Activated CD8-positive, alpha-beta T cell treated with anti-CD3 and anti-CD28 coated beads for 36 hours (primary cell): ENCODE measurements at regions not wholly inside any gene's neighbourhood (a gene's known extent, or its start where the extent isn't known, plus 50 kb on each side); places are given as distances from the start of the nearest gene placed in this dataset.

Experiments used
- ATAC-seq: fragments of 200-7000 bp; cut with Tn5 transposase; one replicate; pipeline ENCODE4 v1.10.0; 2021; ENCODE audit warnings: mild to moderate bottlenecking, moderate library complexity
- CTCF ChIA-PET: fragments of 350-600 bp; sonication (Branson Sonifier 250); formaldehyde crosslinking; loops from one replicate; lab custom pipeline; 2021; ENCODE audit warnings: antibody characterized with exemption; lab: Charles Lee
- POLR2A ChIA-PET: fragments of 350-600 bp; sonication (Branson Sonifier 250); formaldehyde crosslinking; loops from one replicate; lab custom pipeline; 2021; ENCODE audit warnings: antibody characterized with exemption; lab: Charles Lee
- DNase-seq: peaks from one replicate; pipeline ENCODE4 v3.0.0-alpha.2; 2020
- H3K27ac Mint-ChIP-seq: one replicate; pipeline ENCODE4 v1.8.0; 2021; ENCODE audit warnings: mild to moderate bottlenecking, mixed read lengths
- H3K27me3 Mint-ChIP-seq: one replicate; pipeline ENCODE4 v1.8.0; 2021; ENCODE audit warnings: mixed read lengths
- H3K36me3 Mint-ChIP-seq: one replicate; pipeline ENCODE4 v1.8.0; 2021; ENCODE audit warnings: low read depth, mixed read lengths
- H3K4me1 Mint-ChIP-seq: one replicate; pipeline ENCODE4 v1.8.0; 2021; ENCODE audit warnings: low read depth, mixed read lengths
- H3K4me3 Mint-ChIP-seq: one replicate; pipeline ENCODE4 v1.8.0; 2021; ENCODE audit warnings: mild to moderate bottlenecking, moderate library complexity, mixed read lengths
- H3K9me3 Mint-ChIP-seq: one replicate; pipeline ENCODE4 v1.8.0; 2021; ENCODE audit warnings: mixed read lengths
- CTCF ChIP-seq: fragments of 200-600 bp; IDR thresholded peaks from one replicate; pipeline ENCODE4 v1.8.0; 2022; ENCODE audit warnings: antibody characterized with exemption, mild to moderate bottlenecking
- intact Hi-C: fragments of 100-400 bp; cut with micrococcal nuclease; formaldehyde crosslinking; loops from one replicate; pipeline ENCODE4 v1.10.0; 2022

DNA sequence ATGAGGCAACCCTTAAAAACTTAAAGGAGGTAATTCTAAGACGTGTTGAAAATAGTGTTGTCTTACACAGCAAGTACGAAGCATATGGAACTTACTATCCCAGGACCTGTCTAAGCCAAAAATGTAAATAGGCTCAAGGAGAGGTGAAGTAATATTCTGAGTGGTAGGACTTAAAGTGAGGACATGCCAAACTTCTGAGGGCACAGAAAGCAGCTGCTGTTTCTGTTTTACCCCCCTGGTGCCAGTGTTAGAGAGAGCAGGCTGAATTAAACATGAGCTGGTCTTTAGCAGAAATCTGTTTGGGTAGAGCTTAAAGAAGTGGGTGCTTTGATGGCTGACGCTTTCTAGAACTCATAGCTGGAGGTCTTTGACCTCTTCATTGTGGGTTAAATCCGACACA lies 149.7 kb upstream of the NPHP3 start:
- Mint-ChIP-seq H3K9me3 (no peaks in the 10 kb centered on the region), H3K27me3 (peaks cover 5% of the 10 kb centered on the region), H3K4me3 (no peak overlapping the region), H3K36me3 (no peaks in the 10 kb centered on the region), H3K4me1 (no peaks in the 10 kb centered on the region), H3K27ac (no peak overlapping the region)
- ATAC-seq (no peak), DNase-seq (no peak)
- intact Hi-C loops = no loop called here
- POLR2A ChIA-PET = interaction anchor here (0.9 kb wide), 1 partner anchor 9 kb away, joined by 3 read pairs; no protein-coding TSS in a partner anchor
- CTCF ChIA-PET = no interaction called here
- TF ChIP-seq CTCF = no peak

DNA sequence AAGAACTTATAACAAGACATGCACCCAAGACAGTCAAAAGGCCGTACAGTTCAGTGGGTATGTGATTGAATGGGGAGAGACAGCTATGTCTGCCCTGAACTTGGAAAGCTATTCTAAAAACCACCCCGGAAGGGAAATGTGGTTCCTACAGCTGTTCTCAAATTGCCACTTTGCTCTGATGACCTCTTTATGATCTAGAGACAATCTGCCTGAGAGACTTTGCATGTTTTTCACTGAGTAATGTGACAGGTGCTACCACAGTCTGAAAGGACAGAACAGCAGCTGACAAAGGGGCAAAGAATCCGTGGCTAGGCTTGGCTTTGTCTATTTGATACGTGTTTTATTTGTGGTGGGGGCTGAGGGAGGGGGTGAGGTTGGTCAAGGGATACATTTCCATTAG lies 148.3 kb upstream of the NPHP3 start:
- ChIA-PET POLR2A (no interaction called here), CTCF (no interaction called here)
- Mint-ChIP-seq H3K27ac (no peak overlapping the region), H3K9me3 (no peaks in the 10 kb centered on the region), H3K36me3 (no peaks in the 10 kb centered on the region), H3K27me3 (peaks cover 5% of the 10 kb centered on the region), H3K4me1 (no peaks in the 10 kb centered on the region), H3K4me3 (no peak overlapping the region)
- TF ChIP-seq CTCF = no peak
- intact Hi-C loops = no loop called here
- no peak for DNase-seq
- no peak for ATAC-seq

DNA sequence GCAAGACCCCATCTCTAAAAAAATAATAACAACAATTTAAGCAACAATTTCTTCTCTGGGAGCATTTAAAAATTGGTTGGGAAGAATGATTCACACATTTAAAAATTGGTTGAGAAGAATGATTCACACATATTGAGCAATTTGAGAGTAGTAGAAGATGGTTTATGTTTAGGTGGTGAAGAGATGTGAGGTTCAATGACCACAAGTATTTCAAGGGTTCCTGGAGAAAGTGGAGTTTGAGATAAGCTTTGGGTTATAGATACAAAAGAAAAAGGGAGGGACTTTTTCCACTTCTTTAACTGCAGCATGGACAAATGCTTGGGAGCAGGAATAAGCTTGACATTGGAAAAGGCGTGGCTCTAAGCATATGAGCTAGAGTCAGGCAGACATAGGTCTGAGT lies 145.7 kb upstream of the NPHP3 start:
- Mint-ChIP-seq H3K9me3 (no peaks in the 10 kb centered on the region), H3K27ac (no peak overlapping the region), H3K4me3 (no peak overlapping the region), H3K36me3 (no peaks in the 10 kb centered on the region), H3K4me1 (no peaks in the 10 kb centered on the region), H3K27me3 (no peaks in the 10 kb centered on the region)
- POLR2A ChIA-PET = interaction anchor here (0.7 kb wide), 1 partner anchor 122 kb away, joined by 3 read pairs; no protein-coding TSS in a partner anchor
- CTCF ChIA-PET = no interaction called here
- DNase-seq (no peak), ATAC-seq (no peak)
- no peak for TF ChIP-seq CTCF
- intact Hi-C loops = no loop called here

DNA sequence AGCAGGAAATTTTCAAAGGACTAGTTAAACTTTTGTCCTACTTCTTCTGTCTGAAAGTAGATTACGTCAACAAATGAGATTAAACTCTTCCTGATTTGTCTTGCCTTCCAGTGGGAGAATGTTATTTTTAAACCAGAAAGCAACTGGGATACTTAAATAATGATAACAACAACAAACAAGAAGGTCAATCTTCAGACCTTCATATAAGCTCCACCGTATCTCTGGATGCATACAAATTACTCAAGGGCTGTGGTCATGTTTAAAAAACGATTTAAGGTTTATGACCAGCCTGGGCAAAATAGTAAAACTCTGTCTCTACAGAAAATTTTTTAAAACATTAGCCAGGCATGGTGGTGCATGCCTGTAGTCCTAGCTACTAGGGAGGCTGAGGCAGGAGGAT lies 145.3 kb upstream of the NPHP3 start:
- ChIA-PET CTCF (no interaction called here), POLR2A (interaction anchor here (0.7 kb wide), 1 partner anchor 122 kb away, joined by 3 read pairs; no protein-coding TSS in a partner anchor)
- Mint-ChIP-seq H3K4me1 (no peaks in the 10 kb centered on the region), H3K36me3 (no peaks in the 10 kb centered on the region), H3K27ac (no peak overlapping the region), H3K4me3 (no peak overlapping the region), H3K27me3 (no peaks in the 10 kb centered on the region), H3K9me3 (no peaks in the 10 kb centered on the region)
- no peak for TF ChIP-seq CTCF
- intact Hi-C loops = no loop called here
- ATAC-seq = no peak
- no peak for DNase-seq

DNA sequence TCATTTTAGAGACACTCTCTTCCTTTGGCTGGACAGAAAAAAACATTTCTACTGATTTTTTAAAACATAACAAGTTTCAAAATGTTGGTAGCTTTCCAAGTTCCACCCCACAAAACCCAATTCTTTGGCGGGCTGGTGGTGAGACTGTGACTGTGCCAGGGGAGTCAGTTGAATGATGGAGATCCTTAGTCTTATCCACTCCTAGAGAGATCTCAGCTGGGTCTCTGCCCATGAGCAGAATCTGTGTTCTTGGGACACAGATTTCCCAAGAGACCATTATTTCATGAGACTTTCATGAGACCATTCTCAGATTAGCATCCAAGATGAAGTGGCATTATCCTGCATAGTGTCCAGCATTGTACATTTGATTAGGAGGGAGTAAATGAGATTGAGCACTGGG lies 135.1 kb upstream of the NPHP3 start:
- intact Hi-C loops = no loop called here
- DNase-seq (no peak), ATAC-seq (no peak)
- Mint-ChIP-seq H3K4me1 (no peaks in the 10 kb centered on the region), H3K4me3 (no peak overlapping the region), H3K27ac (no peak overlapping the region), H3K9me3 (no peaks in the 10 kb centered on the region), H3K36me3 (no peaks in the 10 kb centered on the region), H3K27me3 (no peaks in the 10 kb centered on the region)
- POLR2A ChIA-PET = no interaction called here
- CTCF ChIA-PET = no interaction called here
- no peak for TF ChIP-seq CTCF
